Gastrocnemius medialis (tissue), 4 donors: ENCODE measurements at regions not wholly inside any gene's neighbourhood (a gene's known extent, or its start where the extent isn't known, plus 50 kb on each side); places are given as distances from the start of the nearest gene placed in this dataset.

Experiments used
- ATAC-seq, 2 donors: fragments of 150-250 bp; one replicate each; pipeline ENCODE4 v1.9.1; 2016
- DNase-seq, 2 donors: peaks; one replicate each; pipeline ENCODE4 v3.0.0-alpha.2; 2019
- H3K27ac ChIP-seq, 4 donors: fragments of 200-600 bp; sonication (generic); 1 replicate in 1 of 4; 2 replicates in 3 of 4; pipeline ENCODE4 v1.5.1; 2016 to 2018; ENCODE audit warnings: mild to moderate bottlenecking in 2 of 4, moderate library complexity in 1 of 4
- H3K27me3 ChIP-seq, 3 donors: fragments of 200-600 bp; sonication (generic) in 2 of 3; 1 replicate in 1 of 3; 2 replicates in 2 of 3; pipeline versions ENCODE4 v1.5.1 to v1.6.0; 2016 to 2019; ENCODE audit warnings: mild to moderate bottlenecking in 1 of 3, moderate library complexity in 1 of 3
- H3K36me3 ChIP-seq, 2 donors: fragments of 200-600 bp; sonication (generic) in 1 of 2; one replicate each; pipeline ENCODE4 v1.5.1; 2017 to 2018
- H3K4me1 ChIP-seq, 2 donors: fragments of 200-600 bp; sonication (generic) in 1 of 2; one replicate each; pipeline ENCODE4 v1.5.1; 2016 to 2017; ENCODE audit warnings: mild to moderate bottlenecking in 2 of 2
- H3K4me3 ChIP-seq, 4 donors: fragments of 200-600 bp; sonication (generic) in 3 of 4; 1 replicate in 1 of 4; 2 replicates in 3 of 4; pipeline ENCODE4 v1.5.1; 2016 to 2019; ENCODE audit warnings: mild to moderate bottlenecking in 2 of 4
- H3K9me3 ChIP-seq, 3 donors: fragments of 200-600 bp; sonication (generic) in 2 of 3; 1 replicate in 1 of 3; 2 replicates in 2 of 3; pipeline ENCODE4 v1.5.1; 2016 to 2019
- POLR2A ChIP-seq, 2 donors: fragments of 450-650 bp; IDR thresholded peaks; one replicate each; pipeline ENCODE4 v1.6.1; 2017; ENCODE audit warnings: antibody characterized with exemption in 2 of 2, mild to moderate bottlenecking in 2 of 2, moderate library complexity in 2 of 2
- in situ Hi-C, 4 donors: fragments of 200-750 bp; cut with MboI; loops; one replicate each; pipeline versions ENCODE4 v1.15.0 to v1.8.0; 2017; ENCODE audit warnings: low sequenced_read_pairs in 4 of 4
- intact Hi-C: fragments of 100-400 bp; cut with DNase I; formaldehyde crosslinking; loops from one replicate; pipeline ENCODE4 v1.15.1; 2023; ENCODE audit warnings: low total_unique reads
- TF ChIP-seq, protein P1 (sequence below), 5 experiments: fragments of 450-650 bp in 3 of 5; fragments of 200-600 bp in 2 of 5; sonication (generic) in 2 of 5; IDR thresholded peaks in 4 of 5; conservative IDR thresholded peaks in 1 of 5; 1 replicate in 4 of 5; 2 replicates in 1 of 5; pipeline ENCODE4 v1.5.1; 2016 to 2019; ENCODE audit warnings: antibody characterized with exemption in 5 of 5, mild to moderate bottlenecking in 3 of 5, moderate library complexity in 3 of 5

DNA sequence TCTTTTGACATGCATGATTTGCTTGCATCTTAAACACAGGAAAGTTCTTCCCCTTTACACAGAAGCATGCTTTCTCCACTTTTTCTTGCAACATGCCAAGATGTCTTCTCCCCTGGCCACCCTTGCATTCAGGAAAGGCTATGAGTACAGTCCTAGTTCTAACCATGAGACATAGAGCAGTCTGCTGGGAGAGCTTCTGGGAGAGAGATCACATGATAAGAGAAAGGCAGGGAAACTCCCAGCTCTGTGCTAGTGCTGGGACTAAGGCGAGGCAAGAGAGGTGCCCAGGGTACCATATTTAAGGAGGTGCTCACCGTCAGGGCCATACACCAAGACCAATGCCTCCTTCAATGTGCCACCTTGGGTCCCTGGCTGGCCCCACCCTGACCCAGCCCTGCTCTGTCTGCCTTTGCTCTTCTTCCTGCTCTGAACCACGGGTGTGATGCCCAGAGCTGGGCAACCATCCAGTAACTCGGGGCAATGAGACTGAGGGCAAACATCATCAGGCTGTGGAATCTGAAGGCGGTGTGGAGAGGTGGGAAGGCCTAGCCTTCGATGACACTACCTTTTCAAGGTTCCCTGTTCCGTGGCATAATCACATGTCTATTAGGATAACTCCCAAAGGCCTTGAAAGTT lies 77.4 kb upstream of the PRR20G start:
- TF ChIP-seq, protein P1, sequence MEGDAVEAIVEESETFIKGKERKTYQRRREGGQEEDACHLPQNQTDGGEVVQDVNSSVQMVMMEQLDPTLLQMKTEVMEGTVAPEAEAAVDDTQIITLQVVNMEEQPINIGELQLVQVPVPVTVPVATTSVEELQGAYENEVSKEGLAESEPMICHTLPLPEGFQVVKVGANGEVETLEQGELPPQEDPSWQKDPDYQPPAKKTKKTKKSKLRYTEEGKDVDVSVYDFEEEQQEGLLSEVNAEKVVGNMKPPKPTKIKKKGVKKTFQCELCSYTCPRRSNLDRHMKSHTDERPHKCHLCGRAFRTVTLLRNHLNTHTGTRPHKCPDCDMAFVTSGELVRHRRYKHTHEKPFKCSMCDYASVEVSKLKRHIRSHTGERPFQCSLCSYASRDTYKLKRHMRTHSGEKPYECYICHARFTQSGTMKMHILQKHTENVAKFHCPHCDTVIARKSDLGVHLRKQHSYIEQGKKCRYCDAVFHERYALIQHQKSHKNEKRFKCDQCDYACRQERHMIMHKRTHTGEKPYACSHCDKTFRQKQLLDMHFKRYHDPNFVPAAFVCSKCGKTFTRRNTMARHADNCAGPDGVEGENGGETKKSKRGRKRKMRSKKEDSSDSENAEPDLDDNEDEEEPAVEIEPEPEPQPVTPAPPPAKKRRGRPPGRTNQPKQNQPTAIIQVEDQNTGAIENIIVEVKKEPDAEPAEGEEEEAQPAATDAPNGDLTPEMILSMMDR (IDR thresholded peaks at IDR 0.05 in 4 of 5, conservative IDR thresholded peaks at IDR 0.05 in 1 of 5), result no peak
- H3K4me1 ChIP-seq, result no peaks in the 10 kb centered on the region

DNA sequence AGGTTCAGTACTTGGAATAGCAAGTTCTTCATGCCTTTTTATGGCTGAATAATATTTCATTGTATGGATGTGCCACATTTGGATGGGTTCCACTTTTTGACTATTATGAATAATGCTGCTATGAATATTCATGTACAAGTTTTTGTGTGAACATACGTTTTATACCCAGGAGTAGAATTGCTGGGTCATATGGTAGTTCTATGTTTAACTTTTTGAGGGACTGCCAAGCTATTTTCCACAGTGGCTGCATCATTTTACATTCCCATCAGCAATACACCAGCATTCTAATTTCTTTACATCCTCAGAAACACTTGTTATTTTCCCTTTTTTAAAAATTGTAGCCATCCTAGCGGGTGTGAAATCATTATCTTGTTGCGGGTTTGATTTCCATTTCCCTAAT lies 76.0 kb upstream of the PRR20G start:
- H3K27me3 ChIP-seq, result peaks cover 0 to 8% (median 0%) of the 10 kb centered on the region in 3 donors
- DNase-seq (no peak), ATAC-seq (no peak)
- intact Hi-C loops (no loop called here), in situ Hi-C loops (no loop called here)
- TF ChIP-seq, protein P1 (IDR thresholded peaks at IDR 0.05 in 4 of 5, conservative IDR thresholded peaks at IDR 0.05 in 1 of 5), result no peak
- TF ChIP-seq POLR2A (IDR thresholded peaks at IDR 0.05), result no peak
- no peak overlapping the region for H3K27ac ChIP-seq
- H3K4me1 ChIP-seq, result no peaks in the 10 kb centered on the region
- H3K36me3 ChIP-seq, result no peaks in the 10 kb centered on the region
- H3K4me3 ChIP-seq, result no peak overlapping the region
- H3K9me3 ChIP-seq, result no peaks in the 10 kb centered on the region

More for the DNA sequence above, 77.4 kb upstream of the PRR20G start:
- ATAC-seq (no peak), DNase-seq (no peak)
- H3K4me3 ChIP-seq, result no peak overlapping the region
- H3K27me3 ChIP-seq, result peaks cover 0 to 8% (median 0%) of the 10 kb centered on the region in 3 donors
- H3K9me3 ChIP-seq, result no peaks in the 10 kb centered on the region
- intact Hi-C loops (no loop called here), in situ Hi-C loops (no loop called here)
- H3K27ac ChIP-seq, result no peak overlapping the region
- H3K36me3 ChIP-seq, result no peaks in the 10 kb centered on the region

DNA sequence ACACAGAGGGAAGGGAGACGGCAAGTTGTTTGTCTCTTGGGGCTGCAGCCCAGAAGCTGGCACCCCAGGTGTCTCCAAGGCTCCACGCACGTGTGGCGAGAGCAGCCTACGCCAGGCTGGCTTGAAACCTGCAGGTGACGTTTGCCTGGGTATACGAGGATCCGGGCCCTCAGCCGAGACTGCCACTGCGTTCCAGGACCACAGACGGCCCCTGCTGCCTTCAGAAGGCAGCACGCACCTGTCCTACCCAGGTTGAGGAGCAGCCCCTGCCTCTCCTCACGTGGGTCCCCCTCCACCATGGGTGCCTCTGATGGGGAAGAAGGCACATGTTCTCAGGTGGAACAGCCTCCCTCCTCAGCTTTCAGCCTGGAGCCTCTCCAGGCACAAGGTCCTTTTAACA lies 75.3 kb upstream of the PRR20G start:
- Histone ChIP-seq H3K4me1 (no peaks in the 10 kb centered on the region), H3K4me3 (no peak overlapping the region), H3K9me3 (no peaks in the 10 kb centered on the region), H3K27ac (no peak overlapping the region), H3K36me3 (no peaks in the 10 kb centered on the region), H3K27me3 (peaks cover 0 to 7% (median 0%) of the 10 kb centered on the region in 3 donors)
- ATAC-seq (no peak), DNase-seq (no peak)
- TF ChIP-seq, protein P1 (IDR thresholded peaks at IDR 0.05 in 4 of 5, conservative IDR thresholded peaks at IDR 0.05 in 1 of 5), result no peak
- no peak for TF ChIP-seq POLR2A (IDR thresholded peaks at IDR 0.05)
- in situ Hi-C loops, result no loop called here
- intact Hi-C loops, result no loop called here

DNA sequence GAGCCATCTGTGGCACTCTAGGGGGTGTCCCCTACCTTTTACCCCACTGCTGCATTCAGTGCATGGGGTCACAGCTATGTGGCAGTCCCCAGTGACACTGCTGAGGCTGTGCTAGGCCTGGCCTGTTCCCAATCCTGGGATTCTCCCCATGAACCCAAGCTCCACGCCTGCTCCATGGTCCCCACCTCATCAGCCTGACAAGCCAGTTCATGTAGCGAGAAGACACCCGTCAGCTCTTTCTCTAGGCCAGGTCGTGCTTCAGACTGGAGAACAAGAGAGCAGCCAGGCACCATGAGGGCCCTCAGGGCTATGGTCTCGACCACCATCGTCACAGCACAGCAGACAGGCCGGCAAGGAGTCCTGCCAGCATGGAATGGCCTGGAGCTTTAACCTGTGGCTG lies 72.8 kb upstream of the PRR20G start:
- TF ChIP-seq, protein P1 (IDR thresholded peaks at IDR 0.05 in 4 of 5, conservative IDR thresholded peaks at IDR 0.05 in 1 of 5), result no peak
- no peak for TF ChIP-seq POLR2A (IDR thresholded peaks at IDR 0.05)
- Histone ChIP-seq H3K27ac (no peak overlapping the region), H3K9me3 (no peaks in the 10 kb centered on the region), H3K27me3 (peaks cover 0 to 3% (median 0%) of the 10 kb centered on the region in 3 donors), H3K4me3 (no peak overlapping the region), H3K36me3 (no peaks in the 10 kb centered on the region), H3K4me1 (no peaks in the 10 kb centered on the region)
- in situ Hi-C loops (no loop called here), intact Hi-C loops (no loop called here)
- no peak for DNase-seq
- ATAC-seq, result no peak

DNA sequence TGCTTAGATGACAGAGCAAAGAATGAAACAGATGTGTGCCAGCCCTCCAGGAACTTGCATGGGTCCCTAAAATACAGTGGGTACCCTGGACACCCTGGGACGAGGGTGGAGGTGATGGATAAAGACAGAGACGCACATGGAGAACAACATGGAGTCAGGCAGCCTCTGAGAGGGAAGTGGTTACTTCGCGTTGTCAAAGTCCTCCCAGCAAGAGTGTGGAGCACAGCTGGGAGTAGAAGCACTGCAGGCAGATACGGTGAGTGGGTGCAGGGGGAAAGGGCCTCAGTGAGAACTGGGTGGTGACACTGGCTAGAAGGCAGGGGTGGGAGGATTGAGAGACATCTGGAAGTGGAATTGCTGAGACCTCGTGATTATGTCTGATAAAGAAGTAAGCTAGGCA lies 70.8 kb upstream of the PRR20G start:
- Histone ChIP-seq H3K27me3 (peaks cover 0 to 2% (median 0%) of the 10 kb centered on the region in 3 donors), H3K4me1 (no peaks in the 10 kb centered on the region), H3K27ac (no peak overlapping the region), H3K9me3 (no peaks in the 10 kb centered on the region), H3K36me3 (no peaks in the 10 kb centered on the region), H3K4me3 (no peak overlapping the region)
- in situ Hi-C loops (no loop called here), intact Hi-C loops (no loop called here)
- TF ChIP-seq, protein P1 (IDR thresholded peaks at IDR 0.05 in 4 of 5, conservative IDR thresholded peaks at IDR 0.05 in 1 of 5), result no peak
- no peak for TF ChIP-seq POLR2A (IDR thresholded peaks at IDR 0.05)
- no peak for ATAC-seq
- DNase-seq, result no peak
